SK-N-SH treated with all-trans-retinoic acid at 6 μM for 48 hours (cell line): ENCODE measurements at regions not wholly inside any gene's neighbourhood (a gene's known extent, or its start where the extent isn't known, plus 50 kb on each side); places are given as distances from the start of the nearest gene placed in this dataset.
A peak's percentile ranks its signal among the peaks of the same experiment; 100 is the strongest.

Experiments used
- ATAC-seq: fragments of 200-7000 bp; cut with Tn5 transposase; 3 replicates; pipeline ENCODE4 v1.9.1; 2020; ENCODE audit warnings: mild to moderate bottlenecking, moderate library complexity
- ARNTL ChIP-seq: fragments of 450-650 bp; formaldehyde crosslinking; IDR thresholded peaks from 2 replicates; pipeline ENCODE4 v1.5.0; 2020; ENCODE audit warnings: low read depth, mild to moderate bottlenecking, moderate library complexity, borderline replicate concordance
- BACH2 ChIP-seq: fragments of 250-450 bp; sonication (Bioruptor Pico); IDR thresholded peaks from 2 replicates; pipeline ENCODE4 v1.9.0; 2021; ENCODE audit warnings: mild to moderate bottlenecking, borderline replicate concordance
- CSDC2 ChIP-seq: fragments of 250-450 bp; sonication (Bioruptor Pico); IDR thresholded peaks from 2 replicates; pipeline ENCODE4 v1.5.0; 2020; ENCODE audit warnings: mild to moderate bottlenecking, moderate library complexity
- ESRRG ChIP-seq: fragments of 250-450 bp; sonication (Bioruptor Pico); IDR thresholded peaks from 2 replicates; pipeline ENCODE4 v1.6.1; 2021; ENCODE audit warnings: mild to moderate bottlenecking
- GLIS3 ChIP-seq: fragments of 250-450 bp; sonication (Bioruptor Pico); IDR thresholded peaks from 2 replicates; pipeline ENCODE4 v1.5.0; 2020; ENCODE audit warnings: mild to moderate bottlenecking, moderate library complexity
- ISL1 ChIP-seq: fragments of 250-450 bp; sonication (Bioruptor Pico); IDR thresholded peaks from 2 replicates; pipeline ENCODE4 v2.1.2; 2022; ENCODE audit warnings: mild to moderate bottlenecking, moderate library complexity
- OSR1 ChIP-seq: fragments of 250-450 bp; sonication (Bioruptor Pico); IDR thresholded peaks from 2 replicates; pipeline ENCODE4 v1.8.0; 2022; ENCODE audit warnings: moderate library complexity, mild to moderate bottlenecking, inconsistent platforms
- PPARA ChIP-seq: fragments of 250-450 bp; sonication (Bioruptor Pico); IDR thresholded peaks from 2 replicates; pipeline ENCODE4 v1.5.0; 2020; ENCODE audit warnings: mild to moderate bottlenecking, borderline replicate concordance
- RARB ChIP-seq: fragments of 250-450 bp; sonication (Bioruptor Pico); IDR thresholded peaks from 2 replicates; pipeline ENCODE4 v1.8.0; 2021; ENCODE audit warnings: mild to moderate bottlenecking, moderate library complexity
- SNAI2 ChIP-seq: fragments of 250-450 bp; sonication (Bioruptor Pico); IDR thresholded peaks from 2 replicates; pipeline ENCODE4 v1.5.0; 2020; ENCODE audit warnings: mild to moderate bottlenecking, moderate library complexity
- TCF4 ChIP-seq: fragments of 250-450 bp; sonication (Bioruptor Pico); IDR thresholded peaks from 2 replicates; pipeline ENCODE4 v1.8.0; 2021; ENCODE audit warnings: mild to moderate bottlenecking, moderate library complexity, borderline replicate concordance
- TOX ChIP-seq: fragments of 250-450 bp; sonication (Bioruptor Pico); IDR thresholded peaks from 2 replicates; pipeline ENCODE4 v1.8.0; 2021; ENCODE audit warnings: mild to moderate bottlenecking, moderate library complexity, borderline replicate concordance
- ZC3H10 ChIP-seq: fragments of 250-450 bp; sonication (Bioruptor Pico); IDR thresholded peaks from 2 replicates; pipeline ENCODE4 v1.5.1; 2021; ENCODE audit warnings: mild to moderate bottlenecking, moderate library complexity
- ZFP3 ChIP-seq: fragments of 250-450 bp; sonication (Bioruptor Pico); IDR thresholded peaks from 2 replicates; pipeline ENCODE4 v1.5.0; 2020; ENCODE audit warnings: mild to moderate bottlenecking, moderate library complexity
- ZFP30 ChIP-seq: fragments of 450-650 bp; formaldehyde crosslinking; IDR thresholded peaks from 2 replicates; pipeline ENCODE4 v1.5.0; 2022; ENCODE audit warnings: mild to moderate bottlenecking, moderate library complexity
- ZNF565 ChIP-seq: fragments of 450-650 bp; formaldehyde crosslinking; conservative IDR thresholded peaks from 2 replicates; pipeline ENCODE4 v1.5.0; 2020; ENCODE audit warnings: low read depth, mild to moderate bottlenecking, moderate library complexity
- ZNF70 ChIP-seq: fragments of 450-650 bp; formaldehyde crosslinking; IDR thresholded peaks from 2 replicates; pipeline ENCODE4 v1.5.0; 2020; ENCODE audit warnings: mild to moderate bottlenecking, moderate library complexity
- ZNF8 ChIP-seq: fragments of 450-650 bp; formaldehyde crosslinking; IDR thresholded peaks from 2 replicates; pipeline ENCODE4 v1.5.0; 2020; ENCODE audit warnings: mild to moderate bottlenecking, moderate library complexity
- TF ChIP-seq, protein P1 (sequence below): fragments of 250-450 bp; sonication (Bioruptor Pico); IDR thresholded peaks from 2 replicates; pipeline ENCODE4 v1.8.0; 2021; ENCODE audit warnings: low read depth, mild to moderate bottlenecking, moderate library complexity, borderline replicate concordance
- TF ChIP-seq, protein P2 (sequence below): fragments of 250-450 bp; sonication (Bioruptor Pico); IDR thresholded peaks from 2 replicates; pipeline ENCODE4 v1.8.0; 2020; ENCODE audit warnings: mild to moderate bottlenecking, moderate library complexity, borderline replicate concordance
- TF ChIP-seq, protein P3 (sequence below): fragments of 250-450 bp; sonication (Bioruptor Pico); IDR thresholded peaks from 2 replicates; pipeline ENCODE4 v1.5.0; 2020; ENCODE audit warnings: mild to moderate bottlenecking, moderate library complexity
- TF ChIP-seq, protein P4 (sequence below): fragments of 250-450 bp; sonication (Bioruptor Pico); IDR thresholded peaks from 2 replicates; pipeline ENCODE4 v1.5.1; 2020; ENCODE audit warnings: low read depth, mild to moderate bottlenecking, moderate library complexity

DNA sequence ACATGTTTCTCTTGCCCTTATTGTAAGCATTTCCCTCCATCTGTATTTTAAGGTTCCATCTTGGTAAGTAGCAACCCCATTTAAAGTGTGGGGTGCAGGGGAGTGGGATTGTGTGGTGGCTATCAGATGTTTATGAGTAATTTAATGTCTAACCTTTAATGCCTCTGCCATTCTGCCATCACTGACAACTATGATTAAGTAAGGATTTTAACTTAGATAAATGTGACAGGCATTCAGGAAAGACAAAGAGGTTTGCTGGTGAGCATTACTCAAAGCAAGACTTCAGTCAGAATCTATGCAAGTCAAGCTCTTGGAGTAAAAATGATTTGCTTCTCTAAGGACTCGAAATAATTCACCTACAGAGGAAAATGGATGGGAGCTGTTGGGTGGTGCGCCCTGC is 143.0 kb downstream of the NXNL2 start:
- TF ChIP-seq, protein P1, sequence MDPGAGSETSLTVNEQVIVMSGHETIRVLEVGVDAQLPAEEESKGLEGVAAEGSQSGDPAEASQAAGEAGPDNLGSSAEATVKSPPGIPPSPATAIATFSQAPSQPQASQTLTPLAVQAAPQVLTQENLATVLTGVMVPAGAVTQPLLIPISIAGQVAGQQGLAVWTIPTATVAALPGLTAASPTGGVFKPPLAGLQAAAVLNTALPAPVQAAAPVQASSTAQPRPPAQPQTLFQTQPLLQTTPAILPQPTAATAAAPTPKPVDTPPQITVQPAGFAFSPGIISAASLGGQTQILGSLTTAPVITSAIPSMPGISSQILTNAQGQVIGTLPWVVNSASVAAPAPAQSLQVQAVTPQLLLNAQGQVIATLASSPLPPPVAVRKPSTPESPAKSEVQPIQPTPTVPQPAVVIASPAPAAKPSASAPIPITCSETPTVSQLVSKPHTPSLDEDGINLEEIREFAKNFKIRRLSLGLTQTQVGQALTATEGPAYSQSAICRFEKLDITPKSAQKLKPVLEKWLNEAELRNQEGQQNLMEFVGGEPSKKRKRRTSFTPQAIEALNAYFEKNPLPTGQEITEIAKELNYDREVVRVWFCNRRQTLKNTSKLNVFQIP: no peak
- 0 out of 2 replicates have a peak, but pooled peaks have one; percentile 18 for TF ChIP-seq ISL1 (CRISPR knock-in tag)
- no peak for ATAC-seq

DNA sequence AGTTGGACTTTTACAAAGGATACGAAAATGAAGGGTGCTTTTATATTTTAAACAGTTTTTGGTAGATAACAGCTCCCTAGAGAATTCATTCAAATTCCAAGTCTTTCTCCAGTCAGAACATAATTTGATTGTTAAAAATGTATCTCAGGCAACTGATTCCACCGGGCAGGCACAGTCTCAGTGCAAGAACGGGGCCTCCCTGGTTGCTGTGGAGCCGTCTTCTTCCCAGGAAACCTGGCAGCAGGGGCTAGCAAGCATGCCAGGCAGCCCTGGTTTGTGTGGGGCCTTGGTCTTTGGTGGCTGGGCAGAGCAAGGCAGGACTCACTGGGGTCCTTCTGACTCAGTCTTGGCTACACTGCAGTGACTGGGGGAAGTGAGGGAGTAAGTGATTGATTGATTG is 143.5 kb downstream of the NXNL2 start:
- TF ChIP-seq ZNF565 (CRISPR knock-in tag): no peak
- no peak for TF ChIP-seq BACH2 (CRISPR knock-in tag)
- no peak for TF ChIP-seq ZFP30 (CRISPR knock-in tag)
- TF ChIP-seq, protein P2, sequence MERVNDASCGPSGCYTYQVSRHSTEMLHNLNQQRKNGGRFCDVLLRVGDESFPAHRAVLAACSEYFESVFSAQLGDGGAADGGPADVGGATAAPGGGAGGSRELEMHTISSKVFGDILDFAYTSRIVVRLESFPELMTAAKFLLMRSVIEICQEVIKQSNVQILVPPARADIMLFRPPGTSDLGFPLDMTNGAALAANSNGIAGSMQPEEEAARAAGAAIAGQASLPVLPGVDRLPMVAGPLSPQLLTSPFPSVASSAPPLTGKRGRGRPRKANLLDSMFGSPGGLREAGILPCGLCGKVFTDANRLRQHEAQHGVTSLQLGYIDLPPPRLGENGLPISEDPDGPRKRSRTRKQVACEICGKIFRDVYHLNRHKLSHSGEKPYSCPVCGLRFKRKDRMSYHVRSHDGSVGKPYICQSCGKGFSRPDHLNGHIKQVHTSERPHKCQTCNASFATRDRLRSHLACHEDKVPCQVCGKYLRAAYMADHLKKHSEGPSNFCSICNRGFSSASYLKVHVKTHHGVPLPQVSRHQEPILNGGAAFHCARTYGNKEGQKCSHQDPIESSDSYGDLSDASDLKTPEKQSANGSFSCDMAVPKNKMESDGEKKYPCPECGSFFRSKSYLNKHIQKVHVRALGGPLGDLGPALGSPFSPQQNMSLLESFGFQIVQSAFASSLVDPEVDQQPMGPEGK: no peak
- TF ChIP-seq ISL1 (CRISPR knock-in tag): no peak
- TF ChIP-seq PPARA: no peak
- TF ChIP-seq ZC3H10 (CRISPR knock-in tag): no peak
- no peak for TF ChIP-seq ZNF8 (CRISPR knock-in tag)
- TF ChIP-seq TOX (CRISPR knock-in tag): no peak
- no peak for TF ChIP-seq GLIS3 (CRISPR knock-in tag)
- TF ChIP-seq, protein P3, sequence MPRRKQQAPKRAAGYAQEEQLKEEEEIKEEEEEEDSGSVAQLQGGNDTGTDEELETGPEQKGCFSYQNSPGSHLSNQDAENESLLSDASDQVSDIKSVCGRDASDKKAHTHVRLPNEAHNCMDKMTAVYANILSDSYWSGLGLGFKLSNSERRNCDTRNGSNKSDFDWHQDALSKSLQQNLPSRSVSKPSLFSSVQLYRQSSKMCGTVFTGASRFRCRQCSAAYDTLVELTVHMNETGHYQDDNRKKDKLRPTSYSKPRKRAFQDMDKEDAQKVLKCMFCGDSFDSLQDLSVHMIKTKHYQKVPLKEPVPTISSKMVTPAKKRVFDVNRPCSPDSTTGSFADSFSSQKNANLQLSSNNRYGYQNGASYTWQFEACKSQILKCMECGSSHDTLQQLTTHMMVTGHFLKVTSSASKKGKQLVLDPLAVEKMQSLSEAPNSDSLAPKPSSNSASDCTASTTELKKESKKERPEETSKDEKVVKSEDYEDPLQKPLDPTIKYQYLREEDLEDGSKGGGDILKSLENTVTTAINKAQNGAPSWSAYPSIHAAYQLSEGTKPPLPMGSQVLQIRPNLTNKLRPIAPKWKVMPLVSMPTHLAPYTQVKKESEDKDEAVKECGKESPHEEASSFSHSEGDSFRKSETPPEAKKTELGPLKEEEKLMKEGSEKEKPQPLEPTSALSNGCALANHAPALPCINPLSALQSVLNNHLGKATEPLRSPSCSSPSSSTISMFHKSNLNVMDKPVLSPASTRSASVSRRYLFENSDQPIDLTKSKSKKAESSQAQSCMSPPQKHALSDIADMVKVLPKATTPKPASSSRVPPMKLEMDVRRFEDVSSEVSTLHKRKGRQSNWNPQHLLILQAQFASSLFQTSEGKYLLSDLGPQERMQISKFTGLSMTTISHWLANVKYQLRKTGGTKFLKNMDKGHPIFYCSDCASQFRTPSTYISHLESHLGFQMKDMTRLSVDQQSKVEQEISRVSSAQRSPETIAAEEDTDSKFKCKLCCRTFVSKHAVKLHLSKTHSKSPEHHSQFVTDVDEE (CRISPR knock-in tag): no peak
- TF ChIP-seq ZFP3: no peak
- no peak for TF ChIP-seq TCF4 (CRISPR knock-in tag)
- TF ChIP-seq SNAI2 (CRISPR knock-in tag): no peak
- no peak for TF ChIP-seq ESRRG
- no peak for TF ChIP-seq ARNTL (CRISPR knock-in tag)
- no peak for TF ChIP-seq ZNF70 (CRISPR knock-in tag)
- TF ChIP-seq, protein P1: no peak
- TF ChIP-seq OSR1 (CRISPR knock-in tag): no peak
- TF ChIP-seq, all 23 proteins: peak for 0
- no peak for ATAC-seq

DNA sequence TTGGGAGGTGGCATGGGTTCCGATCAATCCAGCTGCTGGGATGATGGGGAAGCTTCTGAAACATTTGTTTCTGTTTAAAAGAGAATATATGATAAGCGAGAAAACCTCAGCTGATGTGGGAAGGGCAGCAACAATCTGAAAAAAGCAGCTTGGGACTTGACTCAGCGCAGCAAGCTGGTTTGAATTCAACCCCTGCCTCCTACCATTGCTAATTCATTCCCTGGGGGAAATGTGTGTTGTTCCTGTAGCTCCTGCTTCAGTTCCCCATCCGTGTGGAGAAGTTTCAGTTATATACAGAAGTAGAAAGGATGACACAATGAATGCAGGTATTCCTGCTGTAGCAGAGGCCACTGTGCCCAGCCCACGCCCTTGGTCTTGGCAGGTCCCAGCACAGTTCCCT is 145.1 kb downstream of the NXNL2 start:
- no peak for ATAC-seq
- TF ChIP-seq ISL1 (CRISPR knock-in tag): no peak
- TF ChIP-seq ESRRG: no peak
- no peak for TF ChIP-seq BACH2 (CRISPR knock-in tag)
- no peak for TF ChIP-seq ZFP30 (CRISPR knock-in tag)
- no peak for TF ChIP-seq ZFP3
- no peak for TF ChIP-seq ZNF70 (CRISPR knock-in tag)
- TF ChIP-seq, protein P4, sequence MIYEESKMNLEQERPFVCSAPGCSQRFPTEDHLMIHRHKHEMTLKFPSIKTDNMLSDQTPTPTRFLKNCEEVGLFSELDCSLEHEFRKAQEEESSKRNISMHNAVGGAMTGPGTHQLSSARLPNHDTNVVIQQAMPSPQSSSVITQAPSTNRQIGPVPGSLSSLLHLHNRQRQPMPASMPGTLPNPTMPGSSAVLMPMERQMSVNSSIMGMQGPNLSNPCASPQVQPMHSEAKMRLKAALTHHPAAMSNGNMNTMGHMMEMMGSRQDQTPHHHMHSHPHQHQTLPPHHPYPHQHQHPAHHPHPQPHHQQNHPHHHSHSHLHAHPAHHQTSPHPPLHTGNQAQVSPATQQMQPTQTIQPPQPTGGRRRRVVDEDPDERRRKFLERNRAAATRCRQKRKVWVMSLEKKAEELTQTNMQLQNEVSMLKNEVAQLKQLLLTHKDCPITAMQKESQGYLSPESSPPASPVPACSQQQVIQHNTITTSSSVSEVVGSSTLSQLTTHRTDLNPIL (CRISPR knock-in tag): no peak
- no peak for TF ChIP-seq CSDC2
- TF ChIP-seq RARB: no peak
- no peak for TF ChIP-seq ARNTL (CRISPR knock-in tag)
- TF ChIP-seq, all 23 proteins: peak for 0
